ENCODE measurements at regions not wholly inside any gene's neighbourhood (a gene's known extent, or its start where the extent isn't known, plus 50 kb on each side); places are given as distances from the start of the nearest gene placed in this dataset.

GRCh38 chr3:44026220-44026865 lies 215.3 kb upstream of the TOPAZ1 start:
- Histone ChIP-seq H3K4me3 (ENCODE audit: low read length in 2 of 2) (no peak overlapping the region), H3K36me3 (ENCODE audit: insufficient read depth, low read length) (no peaks in the 10 kb centered on the region), H3K4me1 (ENCODE audit: insufficient read depth, low read length) (no peaks in the 10 kb centered on the region), H3K27ac (ENCODE audit: low read depth, low read length) (no peak overlapping the region), H3K9me3 (ENCODE audit: control insufficient read depth in 1 of 2, low read length in 2 of 2) (no peaks in the 10 kb centered on the region), H3K27me3 (ENCODE audit: insufficient read depth, low read length) (peaks cover 6% of the 10 kb centered on the region)
- no peak for DNase-seq
- Mint-ChIP-seq H3K27ac (no peak overlapping the region), H3K27me3 (peaks cover 27 to 39% of the 10 kb centered on the region in 2 donors), H3K9me3 (no peaks in the 10 kb centered on the region), H3K36me3 (no peaks in the 10 kb centered on the region), H3K4me3 (no peak overlapping the region), H3K4me1 (peaks cover 0 to 5% (median 2%) of the 10 kb centered on the region in 4 donors)
- intact Hi-C loops (cut with micrococcal nuclease) = no loop called here
- ChIA-PET POLR2A (ENCODE audit: partially characterized antibody) (no interaction called here), CTCF (ENCODE audit: partially characterized antibody) (no interaction called here)

GRCh38 chr3:44029100-44029499 lies 212.6 kb upstream of the TOPAZ1 start:
- Mint-ChIP-seq H3K27me3 (peaks cover 21 to 40% of the 10 kb centered on the region in 2 donors), H3K27ac (no peak overlapping the region), H3K36me3 (no peaks in the 10 kb centered on the region), H3K4me1 (no peaks in the 10 kb centered on the region), H3K4me3 (no peak overlapping the region), H3K9me3 (peaks cover 0 to 2% (median 0%) of the 10 kb centered on the region in 8 donors)
- POLR2A ChIA-PET (ENCODE audit: partially characterized antibody) = no interaction called here
- no peaks in the 10 kb centered on the region for H3K36me3 ChIP-seq (ENCODE audit: insufficient read depth, low read length)
- CTCF ChIA-PET (ENCODE audit: partially characterized antibody) = no interaction called here
- no peaks in the 10 kb centered on the region for H3K9me3 ChIP-seq (ENCODE audit: control insufficient read depth in 1 of 2, low read length in 2 of 2)
- no peak overlapping the region for H3K4me3 ChIP-seq (ENCODE audit: low read length in 2 of 2)
- H3K4me1 ChIP-seq (ENCODE audit: insufficient read depth, low read length) = no peaks in the 10 kb centered on the region
- intact Hi-C loops (cut with micrococcal nuclease) = no loop called here
- H3K27ac ChIP-seq (ENCODE audit: low read depth, low read length) = no peak overlapping the region
- no peak for DNase-seq
- H3K27me3 ChIP-seq (ENCODE audit: insufficient read depth, low read length) = no peaks in the 10 kb centered on the region

GRCh38 chr3:44030285-44030684 lies 211.4 kb upstream of the TOPAZ1 start:
- Mint-ChIP-seq H3K9me3 (peaks cover 0 to 2% (median 0%) of the 10 kb centered on the region in 8 donors), H3K4me3 (no peak overlapping the region), H3K4me1 (no peaks in the 10 kb centered on the region), H3K27ac (no peak overlapping the region), H3K36me3 (no peaks in the 10 kb centered on the region), H3K27me3 (peaks cover 20 to 38% of the 10 kb centered on the region in 2 donors)
- no peaks in the 10 kb centered on the region for H3K4me1 ChIP-seq (ENCODE audit: insufficient read depth, low read length)
- no peaks in the 10 kb centered on the region for H3K9me3 ChIP-seq (ENCODE audit: control insufficient read depth in 1 of 2, low read length in 2 of 2)
- H3K27ac ChIP-seq (ENCODE audit: low read depth, low read length) = no peak overlapping the region
- CTCF ChIA-PET (ENCODE audit: partially characterized antibody) = no interaction called here
- no peak overlapping the region for H3K4me3 ChIP-seq (ENCODE audit: low read length in 2 of 2)
- no peaks in the 10 kb centered on the region for H3K27me3 ChIP-seq (ENCODE audit: insufficient read depth, low read length)
- intact Hi-C loops (cut with micrococcal nuclease) = no loop called here
- H3K36me3 ChIP-seq (ENCODE audit: insufficient read depth, low read length) = no peaks in the 10 kb centered on the region
- DNase-seq = no peak
- POLR2A ChIA-PET (ENCODE audit: partially characterized antibody) = no interaction called here

GRCh38 chr3:44030687-44031305 lies 210.9 kb upstream of the TOPAZ1 start:
- H3K4me3 ChIP-seq (ENCODE audit: low read length in 2 of 2) = no peak overlapping the region

DNA sequence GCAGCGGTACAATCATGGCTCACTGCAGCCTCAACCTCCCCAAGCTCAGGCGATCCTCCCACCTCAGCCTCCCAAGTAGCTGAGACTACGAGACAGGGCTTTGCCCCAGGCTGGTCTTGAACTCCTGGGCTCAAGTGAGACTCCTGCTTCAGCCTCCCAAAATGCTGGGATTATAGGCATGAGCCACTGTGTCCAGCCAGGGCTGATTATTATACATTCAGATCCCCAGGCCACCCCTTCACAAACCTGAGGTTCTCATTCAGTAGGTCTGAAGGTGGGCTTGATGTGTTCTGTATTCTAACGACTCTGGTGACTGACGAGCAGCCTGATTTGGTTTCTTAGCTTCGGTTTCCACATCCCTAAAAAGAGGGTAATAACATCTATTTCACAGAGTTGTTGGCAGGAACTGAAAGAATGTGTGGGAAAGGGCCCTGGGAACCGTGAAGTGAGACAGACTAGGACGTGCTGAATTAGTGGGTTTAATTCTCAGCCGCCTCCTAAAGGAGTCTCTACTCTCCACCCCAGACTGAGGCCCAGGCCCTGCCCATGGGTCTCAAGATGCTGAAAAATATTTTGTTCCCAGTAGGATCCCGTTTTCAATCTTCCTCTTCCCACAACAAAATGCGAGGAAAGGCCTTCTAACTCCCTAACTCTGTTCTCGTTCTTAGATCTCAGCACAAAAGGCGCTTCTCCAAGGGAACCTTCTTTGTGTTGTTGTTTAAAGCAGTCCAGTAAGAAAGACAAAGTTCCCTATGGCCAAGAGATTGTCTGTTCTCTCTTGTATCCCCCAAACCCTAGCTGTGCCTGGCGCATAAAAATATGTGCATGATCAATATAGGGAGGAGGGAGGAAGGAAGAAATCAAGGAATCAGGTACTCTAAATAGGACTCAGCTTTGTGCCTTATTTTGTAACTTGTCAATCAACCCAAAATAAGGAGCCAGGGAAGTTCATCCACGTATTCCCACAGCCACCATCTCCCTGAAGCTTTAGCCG lies 210.0 kb upstream of the TOPAZ1 start:
- no peaks in the 10 kb centered on the region for H3K36me3 Mint-ChIP-seq
- peaks cover 15 to 30% of the 10 kb centered on the region in 2 donors for H3K27me3 Mint-ChIP-seq
- no peak overlapping the region for H3K27ac Mint-ChIP-seq
- Histone ChIP-seq H3K27ac (ENCODE audit: low read depth, low read length) (no peak overlapping the region), H3K4me3 (ENCODE audit: low read length in 2 of 2) (no peak overlapping the region), H3K36me3 (ENCODE audit: insufficient read depth, low read length) (no peaks in the 10 kb centered on the region), H3K4me1 (ENCODE audit: insufficient read depth, low read length) (no peaks in the 10 kb centered on the region), H3K9me3 (ENCODE audit: control insufficient read depth in 1 of 2, low read length in 2 of 2) (no peaks in the 10 kb centered on the region), H3K27me3 (ENCODE audit: insufficient read depth, low read length) (no peaks in the 10 kb centered on the region)
- no peaks in the 10 kb centered on the region for H3K4me1 Mint-ChIP-seq
- no peak overlapping the region for H3K4me3 Mint-ChIP-seq
- DNase-seq = no peak
- CTCF ChIA-PET (ENCODE audit: partially characterized antibody) = no interaction called here
- POLR2A ChIA-PET (ENCODE audit: partially characterized antibody) = no interaction called here
- peaks cover 0 to 2% (median 0%) of the 10 kb centered on the region in 8 donors for H3K9me3 Mint-ChIP-seq
- intact Hi-C loops (cut with micrococcal nuclease) = no loop called here

More at GRCh38 chr3:44030687-44031305, 210.9 kb upstream of the TOPAZ1 start:
- Mint-ChIP-seq H3K9me3 (peaks cover 0 to 2% (median 0%) of the 10 kb centered on the region in 8 donors), H3K27ac (no peak overlapping the region), H3K36me3 (no peaks in the 10 kb centered on the region), H3K4me1 (no peaks in the 10 kb centered on the region), H3K4me3 (no peak overlapping the region), H3K27me3 (peaks cover 17 to 34% of the 10 kb centered on the region in 2 donors)
- intact Hi-C loops (cut with micrococcal nuclease) = no loop called here
- no peak for DNase-seq
- Histone ChIP-seq H3K27me3 (ENCODE audit: insufficient read depth, low read length) (no peaks in the 10 kb centered on the region), H3K36me3 (ENCODE audit: insufficient read depth, low read length) (no peaks in the 10 kb centered on the region), H3K4me1 (ENCODE audit: insufficient read depth, low read length) (no peaks in the 10 kb centered on the region), H3K9me3 (ENCODE audit: control insufficient read depth in 1 of 2, low read length in 2 of 2) (no peaks in the 10 kb centered on the region), H3K27ac (ENCODE audit: low read depth, low read length) (no peak overlapping the region)
- ChIA-PET CTCF (ENCODE audit: partially characterized antibody) (no interaction called here), POLR2A (ENCODE audit: partially characterized antibody) (no interaction called here)

DNA sequence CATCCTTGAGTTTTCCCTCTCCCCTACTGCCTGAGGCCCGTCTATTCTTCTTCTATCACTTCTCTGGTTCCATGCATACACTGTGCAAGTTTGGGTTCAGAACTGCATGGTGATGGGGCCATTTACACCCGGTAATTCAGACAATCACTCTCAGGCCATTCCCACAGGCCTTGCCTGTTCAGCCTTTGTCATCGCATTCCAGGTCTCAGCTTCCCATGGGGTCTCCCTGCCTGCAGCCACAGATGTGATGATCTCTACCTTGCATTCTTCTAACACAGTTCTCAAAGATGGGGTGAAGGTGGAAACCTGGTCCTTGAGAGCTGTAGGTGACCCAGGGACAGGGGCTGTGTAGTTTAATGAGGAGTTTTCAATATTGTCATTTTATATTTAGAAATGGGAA lies 209.2 kb upstream of the TOPAZ1 start:
- H3K9me3 ChIP-seq (ENCODE audit: control insufficient read depth in 1 of 2, low read length in 2 of 2) = no peaks in the 10 kb centered on the region
- H3K27ac Mint-ChIP-seq = no peak overlapping the region
- H3K27me3 Mint-ChIP-seq = peaks cover 12 to 30% of the 10 kb centered on the region in 2 donors
- no peaks in the 10 kb centered on the region for H3K4me1 Mint-ChIP-seq
- POLR2A ChIA-PET (ENCODE audit: partially characterized antibody) = no interaction called here
- H3K4me3 ChIP-seq (ENCODE audit: low read length in 2 of 2) = no peak overlapping the region
- CTCF ChIA-PET (ENCODE audit: partially characterized antibody) = no interaction called here
- intact Hi-C loops (cut with micrococcal nuclease) = no loop called here
- H3K4me3 Mint-ChIP-seq = no peak overlapping the region
- DNase-seq = no peak
- no peaks in the 10 kb centered on the region for H3K4me1 ChIP-seq (ENCODE audit: insufficient read depth, low read length)
- no peak overlapping the region for H3K27ac ChIP-seq (ENCODE audit: low read depth, low read length)
- no peaks in the 10 kb centered on the region for H3K36me3 Mint-ChIP-seq
- no peaks in the 10 kb centered on the region for H3K27me3 ChIP-seq (ENCODE audit: insufficient read depth, low read length)
- H3K9me3 Mint-ChIP-seq = peaks cover 0 to 2% (median 0%) of the 10 kb centered on the region in 8 donors
- H3K36me3 ChIP-seq (ENCODE audit: insufficient read depth, low read length) = no peaks in the 10 kb centered on the region

DNA sequence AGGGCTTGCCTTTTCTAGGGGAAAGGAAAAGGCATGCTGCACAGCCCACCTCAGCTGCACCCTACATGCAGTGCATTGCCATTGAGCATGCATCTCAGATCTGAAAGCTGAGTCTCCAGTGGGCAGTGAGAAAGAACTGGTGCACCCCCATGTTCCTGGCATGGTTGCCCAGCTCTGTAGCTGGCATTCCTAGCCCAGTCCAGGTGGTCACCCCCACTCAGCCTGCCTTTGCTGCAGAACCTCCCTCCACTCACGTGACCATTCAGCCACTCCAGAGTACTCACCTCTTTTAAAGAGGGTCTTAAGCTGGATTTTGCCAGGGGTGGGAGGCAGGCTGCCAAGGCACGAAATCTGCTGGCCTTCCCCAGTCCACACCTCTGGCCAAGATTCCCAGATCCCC lies 208.6 kb upstream of the TOPAZ1 start:
- Histone ChIP-seq H3K27ac (ENCODE audit: low read depth, low read length) (no peak overlapping the region), H3K4me1 (ENCODE audit: insufficient read depth, low read length) (no peaks in the 10 kb centered on the region), H3K36me3 (ENCODE audit: insufficient read depth, low read length) (no peaks in the 10 kb centered on the region), H3K4me3 (ENCODE audit: low read length in 2 of 2) (no peak overlapping the region), H3K27me3 (ENCODE audit: insufficient read depth, low read length) (no peaks in the 10 kb centered on the region), H3K9me3 (ENCODE audit: control insufficient read depth in 1 of 2, low read length in 2 of 2) (no peaks in the 10 kb centered on the region)
- CTCF ChIA-PET (ENCODE audit: partially characterized antibody) = interaction anchor here (1.2 kb wide), 1 partner anchor 11 kb away, joined by 3 read pairs; no protein-coding TSS in a partner anchor
- no peak overlapping the region for H3K27ac Mint-ChIP-seq
- H3K9me3 Mint-ChIP-seq = peaks cover 0 to 2% (median 0%) of the 10 kb centered on the region in 8 donors
- POLR2A ChIA-PET (ENCODE audit: partially characterized antibody) = no interaction called here
- H3K4me1 Mint-ChIP-seq = no peaks in the 10 kb centered on the region
- intact Hi-C loops (cut with micrococcal nuclease) = no loop called here
- H3K36me3 Mint-ChIP-seq = no peaks in the 10 kb centered on the region
- no peak for DNase-seq
- H3K27me3 Mint-ChIP-seq = peaks cover 9 to 28% of the 10 kb centered on the region in 2 donors
- no peak overlapping the region for H3K4me3 Mint-ChIP-seq
